Astrocyte of the cerebellum (primary cell): ENCODE measurements at regions not wholly inside any gene's neighbourhood (a gene's known extent, or its start where the extent isn't known, plus 50 kb on each side); places are given as distances from the start of the nearest gene placed in this dataset.
"Not testable (repeated sequence)": the region's sequence is repeated elsewhere in the genome, so short reads cannot be mapped to it uniquely, and the experiment has no call there.

ENCODE experiments used
- DNase-seq: peaks from one replicate; pipeline ENCODE4 v3.0.0-alpha.2; 2011; ENCODE audit warnings: low read depth
- H3K4me3 ChIP-seq: 2 replicates; pipeline ENCODE4 v1.5.1; 2011; ENCODE audit warnings: mild to moderate bottlenecking, low read depth, low read length, moderate library complexity
- CTCF ChIP-seq: IDR thresholded peaks from 2 replicates; pipeline ENCODE4 v1.5.1; 2012; ENCODE audit warnings: low read length, low read depth, moderate library complexity, mild to moderate bottlenecking; ENCODE audit errors: missing control alignments
- in situ Hi-C: cut with HindIII; loops from 2 replicates; pipeline ENCODE4 v1.10.0; 2017; ENCODE audit warnings: low sequenced_read_pairs

GRCh38 chr9:41026912-41027676, 101.4 kb downstream of the FOXD4L6 start:
- DNase-seq, in situ Hi-C loops, H3K4me3 ChIP-seq: not testable (repeated sequence)

- DNase-seq, H3K4me3 ChIP-seq, in situ Hi-C loops: not testable (repeated sequence)
Observed at GRCh38 chr9:41022365-41022764, 106.1 kb downstream of the FOXD4L6 start.

- H3K4me3 ChIP-seq, in situ Hi-C loops, DNase-seq: not testable (repeated sequence)
Observed at GRCh38 chr9:41019858-41020562, 108.5 kb downstream of the FOXD4L6 start.

GRCh38 chr9:41018948-41019347, 109.5 kb downstream of the FOXD4L6 start:
- in situ Hi-C loops, H3K4me3 ChIP-seq, DNase-seq: not testable (repeated sequence)

GRCh38 chr9:41016699-41017098, 111.8 kb downstream of the FOXD4L6 start:
- DNase-seq, H3K4me3 ChIP-seq, in situ Hi-C loops: not testable (repeated sequence)

GRCh38 chr9:40999952-41000700, 128.4 kb downstream of the FOXD4L6 start:
- DNase-seq, in situ Hi-C loops, H3K4me3 ChIP-seq: not testable (repeated sequence)

- DNase-seq, in situ Hi-C loops, H3K4me3 ChIP-seq: not testable (repeated sequence)
Observed at GRCh38 chr9:40995490-40995889, 133.0 kb downstream of the FOXD4L6 start.

- H3K4me3 ChIP-seq, in situ Hi-C loops, DNase-seq: not testable (repeated sequence)
Observed at GRCh38 chr9:40993842-40994241, 134.6 kb downstream of the FOXD4L6 start.

- DNase-seq, in situ Hi-C loops: not testable (repeated sequence)
Observed at GRCh38 chr9:40993375-40993774, 135.1 kb downstream of the FOXD4L6 start.

GRCh38 chr9:40992472-40992821, 136.0 kb downstream of the FOXD4L6 start:
- in situ Hi-C loops, DNase-seq: not testable (repeated sequence)
- H3K4me3 ChIP-seq = peak overlapping the region; percentile 68

More at GRCh38 chr9:40993375-40993774, 135.1 kb downstream of the FOXD4L6 start:
- H3K4me3 ChIP-seq = peak overlapping the region; percentile 68

GRCh38 chr9:40991741-40992471, 136.6 kb downstream of the FOXD4L6 start:
- TF ChIP-seq CTCF = peak; percentile 92
- DNase-seq = peak; percentile 96
- in situ Hi-C loops = not testable (repeated sequence)
- H3K4me3 ChIP-seq = peak overlapping the region; percentile 68

- DNase-seq, in situ Hi-C loops: not testable (repeated sequence)
- H3K4me3 ChIP-seq = peak overlapping the region; percentile 68
Observed at GRCh38 chr9:40991100-40991740, 137.3 kb downstream of the FOXD4L6 start.

- DNase-seq, in situ Hi-C loops, H3K4me3 ChIP-seq: not testable (repeated sequence)
Observed at GRCh38 chr9:40986332-40986731, 142.1 kb downstream of the FOXD4L6 start.

- H3K4me3 ChIP-seq, in situ Hi-C loops, DNase-seq: not testable (repeated sequence)
Observed at GRCh38 chr9:40975351-40975750, 153.1 kb downstream of the FOXD4L6 start.

GRCh38 chr9:40974912-40975311, 153.6 kb downstream of the FOXD4L6 start:
- H3K4me3 ChIP-seq, DNase-seq, in situ Hi-C loops: not testable (repeated sequence)
